Activated T-cell treated with anti-CD3 and anti-CD28 coated beads for 48 hours (primary cell): ENCODE measurements at regions not wholly inside any gene's neighbourhood (a gene's known extent, or its start where the extent isn't known, plus 50 kb on each side); places are given as distances from the start of the nearest gene placed in this dataset.

Experiments used
- DNase-seq: peaks from one replicate; pipeline ENCODE4 v3.0.0-alpha.2; 2020; ENCODE audit warnings: low read depth

DNA sequence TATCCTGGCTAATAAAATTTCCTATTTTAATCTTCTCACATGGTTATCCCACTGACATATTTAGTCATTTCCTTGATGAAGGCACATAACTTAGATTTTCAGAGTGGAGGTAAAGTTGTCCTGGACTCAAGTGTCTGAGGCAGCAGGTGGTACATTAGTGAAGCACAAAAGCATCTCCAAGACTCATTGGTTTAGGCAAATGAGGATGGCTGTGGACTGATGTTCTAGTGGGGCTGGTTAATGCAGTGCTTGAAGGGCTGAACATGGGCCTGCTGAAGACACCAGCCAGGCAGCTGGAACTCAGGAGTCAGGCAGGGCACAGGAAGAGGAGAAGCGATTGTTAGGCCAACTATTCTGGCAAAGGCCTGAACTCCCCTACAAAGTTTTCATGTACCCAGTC, 76.3 kb upstream of the SESN3 start:
- DNase-seq: no peak

- DNase-seq: no peak
These were observed 75.8 kb upstream of the SESN3 start for GRCh38 chr11:95306801-95307200.

- DNase-seq: no peak
These were observed 75.1 kb upstream of the SESN3 start for GRCh38 chr11:95306123-95306522.

DNA sequence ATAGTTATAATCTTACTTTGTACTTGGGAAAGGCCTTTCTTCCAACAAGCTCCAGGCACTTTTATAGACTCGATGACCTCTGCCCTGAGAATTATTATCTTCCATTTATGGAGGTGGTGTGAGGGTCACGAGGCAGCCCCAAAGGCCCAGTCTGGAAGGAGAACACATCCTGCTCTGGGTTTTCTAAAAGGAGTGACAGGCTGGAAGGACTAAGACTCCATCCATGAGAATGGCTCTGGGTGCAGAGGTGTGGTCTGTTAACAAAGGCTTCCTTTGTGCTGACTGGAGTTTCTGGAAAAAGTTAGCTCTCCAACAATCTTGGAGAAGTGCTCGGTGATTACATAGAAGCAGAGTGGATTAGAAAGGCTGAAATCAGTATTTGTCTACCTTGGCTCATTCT, 74.7 kb upstream of the SESN3 start:
- DNase-seq: no peak

GRCh38 chr11:95304777-95305176, 73.8 kb upstream of the SESN3 start:
- no peak for DNase-seq

- no peak for DNase-seq
These were observed 71.2 kb upstream of the SESN3 start for GRCh38 chr11:95302211-95302610.

- no peak for DNase-seq
These were observed 70.5 kb upstream of the SESN3 start for GRCh38 chr11:95301474-95301873.

GRCh38 chr11:95299078-95299679, 68.2 kb upstream of the SESN3 start:
- no peak for DNase-seq

DNA sequence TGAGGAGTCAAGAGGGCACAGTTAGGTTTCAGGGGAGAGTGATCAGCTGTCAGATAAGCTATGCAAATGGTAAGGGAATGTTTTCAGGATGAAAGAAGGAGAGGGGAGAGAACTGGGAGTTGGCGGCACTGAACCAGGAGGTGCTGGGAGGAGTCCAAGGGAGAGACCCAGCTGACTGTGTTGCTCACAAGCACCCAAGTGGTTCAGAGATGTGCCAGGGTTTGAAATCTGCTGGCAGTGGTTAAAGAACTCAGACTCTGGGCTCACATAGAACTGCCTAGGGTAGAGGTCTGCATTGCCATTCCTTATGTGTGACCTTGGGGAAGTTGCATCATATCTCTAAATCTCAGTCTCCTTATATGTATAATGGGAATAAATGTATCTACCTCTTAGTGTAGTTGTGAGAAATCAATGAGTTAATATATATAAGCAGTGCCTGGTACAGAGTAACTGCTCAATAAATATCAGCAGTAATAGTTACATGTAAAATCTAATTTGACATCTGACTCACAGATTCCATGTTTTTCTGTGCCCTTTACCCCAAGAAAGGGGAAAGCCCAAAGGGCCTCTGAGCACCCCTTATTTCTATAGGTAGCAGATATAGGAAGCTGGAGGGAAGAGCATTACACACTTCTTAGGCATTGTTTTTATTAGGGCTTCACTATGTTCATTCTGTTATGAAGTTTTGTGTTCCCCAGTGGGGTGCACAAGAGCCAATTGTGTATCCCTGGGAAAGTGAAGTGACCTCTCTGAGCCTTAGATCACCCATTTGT, 66.9 kb upstream of the SESN3 start:
- DNase-seq: no peak

DNA sequence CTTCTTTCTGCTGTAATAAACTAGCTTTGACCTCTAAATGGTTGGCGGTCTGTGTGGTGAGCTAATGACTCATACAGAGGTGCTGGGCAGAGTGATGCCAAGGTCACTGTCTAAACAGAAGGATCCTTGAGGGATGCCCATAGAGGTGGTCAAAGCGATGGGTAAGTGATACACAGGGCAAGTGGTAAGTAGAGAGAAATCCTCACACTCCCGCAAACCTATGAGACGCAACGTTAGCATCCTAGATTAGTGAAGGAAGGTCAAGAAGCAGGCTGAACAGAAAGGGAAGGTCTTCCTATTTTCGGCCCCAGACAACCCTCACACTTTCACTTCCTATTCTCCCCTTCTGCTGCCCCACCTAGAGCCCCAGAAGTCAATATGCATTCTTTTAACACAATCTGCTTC, 65.6 kb upstream of the SESN3 start:
- DNase-seq: no peak

- no peak for DNase-seq
These were observed 65.2 kb upstream of the SESN3 start for GRCh38 chr11:95296165-95296564.

- no peak for DNase-seq
These were observed 64.6 kb upstream of the SESN3 start for GRCh38 chr11:95295382-95296149.

DNA sequence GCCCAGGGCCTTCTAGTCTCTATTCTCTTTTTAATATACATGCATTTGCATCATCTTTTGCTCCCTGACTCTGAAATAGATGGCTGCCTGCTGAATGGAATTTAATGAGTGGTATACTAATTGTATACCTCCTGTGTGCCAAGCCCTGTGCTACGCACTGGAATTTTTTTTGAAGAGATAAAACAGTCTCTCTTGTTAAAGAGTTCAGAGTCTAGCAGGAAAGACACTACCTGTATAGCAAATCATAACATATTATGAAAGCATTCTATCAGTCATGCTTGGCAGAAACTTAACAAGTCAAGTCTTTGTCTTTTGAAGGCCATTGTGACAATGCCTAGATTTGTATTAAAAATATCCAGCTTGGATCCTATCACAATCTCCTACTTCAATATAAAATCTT, 63.7 kb upstream of the SESN3 start:
- no peak for DNase-seq

DNA sequence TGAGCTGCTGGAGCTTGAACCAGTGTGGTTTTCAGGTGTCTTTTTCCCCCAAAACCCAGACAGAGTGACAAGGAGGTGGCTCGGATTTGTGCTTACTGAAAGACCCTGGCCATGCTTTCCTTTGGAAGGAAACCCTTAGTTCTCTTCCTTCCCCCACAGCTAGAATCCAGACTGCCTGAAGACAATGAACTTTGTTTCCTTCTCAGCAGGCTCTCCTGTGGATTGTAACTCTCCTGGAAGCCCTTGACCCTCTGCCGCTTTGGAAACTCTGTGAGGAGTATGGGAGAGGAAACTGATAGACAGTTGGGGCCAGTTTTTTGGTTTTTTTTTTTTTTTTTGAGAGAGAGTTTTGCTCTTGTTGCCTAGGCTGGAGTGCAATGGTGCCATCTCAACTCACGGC, 62.1 kb upstream of the SESN3 start:
- DNase-seq: no peak

DNA sequence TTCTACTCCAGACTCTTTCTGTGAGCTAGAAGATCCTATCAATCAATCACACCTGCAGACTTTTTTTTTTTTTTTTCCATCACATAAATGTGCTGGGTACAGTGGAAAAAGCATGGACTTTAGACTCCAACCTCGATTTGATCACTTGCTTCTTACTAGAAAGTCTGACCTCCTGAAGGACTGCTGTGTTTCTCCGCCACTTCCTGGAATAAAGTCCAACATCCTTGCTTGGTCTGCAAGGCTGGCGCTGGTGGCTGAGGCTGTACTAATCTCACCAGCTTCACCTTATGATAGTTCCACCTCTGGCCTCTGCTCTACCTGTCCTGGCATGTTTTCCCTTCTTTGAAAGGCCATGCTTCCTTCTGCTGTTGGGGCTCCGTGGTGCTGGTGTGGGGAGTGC, 60.9 kb upstream of the SESN3 start:
- DNase-seq: no peak

DNA sequence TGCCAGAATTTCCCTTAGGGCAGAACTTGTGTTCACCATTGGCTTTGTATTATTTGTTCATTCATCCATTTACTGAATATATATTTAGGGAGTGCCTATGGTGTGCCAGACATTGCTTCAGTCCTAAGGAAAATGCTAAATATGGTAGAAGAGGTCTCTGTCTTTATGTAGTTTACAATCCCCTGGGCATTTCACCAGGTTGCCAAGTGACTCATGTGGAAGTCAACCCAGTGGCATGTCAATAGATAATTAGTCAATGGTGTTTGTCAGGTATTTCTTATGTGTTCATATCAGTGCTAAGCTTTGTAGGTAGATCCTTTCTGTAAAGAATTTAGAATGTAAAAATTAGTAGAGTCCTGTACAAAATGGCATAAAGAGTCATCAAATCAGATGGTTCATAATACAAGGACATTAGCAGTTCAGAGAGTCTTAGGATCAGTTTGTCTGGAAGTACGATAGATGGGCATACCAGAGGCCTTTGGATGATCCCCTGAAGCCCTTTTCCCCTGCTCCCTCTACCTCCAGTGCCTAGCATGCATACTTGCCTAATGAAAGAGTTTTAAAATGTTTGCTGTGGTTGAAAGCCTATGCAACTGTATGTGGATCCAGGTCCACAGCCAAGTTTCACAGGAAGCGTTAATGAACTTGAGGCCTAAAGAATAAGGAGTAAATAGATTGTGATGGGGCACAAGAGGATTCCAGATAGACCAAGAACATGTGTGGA, 58.5 kb upstream of the SESN3 start:
- no peak for DNase-seq

DNA sequence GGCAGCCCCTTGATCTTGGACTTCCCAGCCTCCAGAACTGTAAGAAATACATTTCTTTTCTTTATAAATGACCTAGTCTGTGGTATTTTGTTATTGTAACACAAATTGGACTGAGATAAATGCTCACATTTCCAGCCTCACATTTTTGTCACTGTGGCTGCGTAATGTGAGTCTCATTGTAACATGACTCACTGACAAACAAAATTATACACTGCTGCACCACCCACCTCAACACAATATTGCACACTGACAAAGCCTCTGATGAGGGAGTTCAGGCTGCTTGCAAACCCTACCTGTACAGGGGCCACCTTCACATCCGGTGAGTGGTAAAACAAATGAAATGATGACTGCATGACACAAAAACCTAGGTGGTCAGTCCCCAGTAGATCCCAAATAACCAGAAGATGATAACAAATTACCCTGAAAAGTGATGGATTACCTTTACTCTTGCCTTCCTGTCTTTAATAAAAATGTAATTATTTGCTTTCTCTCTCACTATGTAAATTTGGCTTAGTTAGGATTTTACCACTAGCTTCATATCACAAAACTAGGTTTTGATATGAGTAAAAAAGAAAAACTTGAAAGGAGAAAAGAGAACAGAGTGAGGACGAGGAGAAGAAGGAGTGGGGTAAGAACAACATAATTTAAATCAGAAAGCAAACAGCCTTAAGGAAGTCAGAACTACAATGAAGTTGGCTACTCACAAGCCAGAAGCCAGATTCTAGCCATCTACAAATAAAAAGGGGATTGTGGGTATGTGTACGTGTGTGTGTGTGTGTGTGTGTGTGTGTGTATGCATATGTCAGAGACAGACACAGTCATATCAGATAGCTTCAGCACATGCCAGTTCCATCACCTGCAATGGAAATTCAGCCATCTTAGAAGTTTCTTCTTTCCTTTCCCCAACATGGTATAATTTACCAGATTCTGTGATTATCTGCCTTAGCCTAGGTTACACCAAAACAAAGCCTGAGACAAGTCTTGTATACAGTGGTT, 53.4 kb upstream of the SESN3 start:
- DNase-seq: no peak

- no peak for DNase-seq
These were observed 52.6 kb upstream of the SESN3 start for GRCh38 chr11:95283650-95284049.

DNA sequence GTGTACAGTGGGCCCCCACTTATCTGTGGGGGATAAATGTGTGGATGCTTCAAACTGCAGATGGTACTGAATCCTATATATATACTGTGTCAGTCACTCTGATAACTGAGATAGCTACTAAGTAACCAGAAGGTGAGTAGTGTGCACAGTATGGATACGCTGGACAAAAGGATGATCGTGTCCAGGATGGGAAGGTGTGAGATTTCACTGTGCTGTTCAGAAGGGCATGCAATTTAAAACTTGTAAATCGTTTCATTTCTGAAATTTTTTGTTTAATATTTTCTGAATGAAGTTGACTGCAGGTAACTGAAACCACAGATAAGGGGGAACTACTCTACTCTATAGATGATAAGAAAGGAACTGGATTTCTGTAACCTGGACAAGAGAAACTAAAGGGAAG, 52.1 kb upstream of the SESN3 start:
- no peak for DNase-seq

GRCh38 chr11:95282291-95282751, 51.3 kb upstream of the SESN3 start:
- no peak for DNase-seq
